Stomach (tissue), 4 donors: ENCODE measurements at regions not wholly inside any gene's neighbourhood (a gene's known extent, or its start where the extent isn't known, plus 50 kb on each side); places are given as distances from the start of the nearest gene placed in this dataset.

Source experiments
- POLR2A ChIP-seq, 4 donors: fragments of 450-650 bp; IDR thresholded peaks; one replicate each; pipeline ENCODE4 v1.6.1; 2016; ENCODE audit warnings: antibody characterized with exemption in 4 of 4, control low read depth in 2 of 4, mild to moderate bottlenecking in 1 of 4, moderate library complexity in 1 of 4
- TF ChIP-seq, protein P1 (sequence below), 7 experiments: fragments of 450-650 bp in 4 of 7; fragments of 200-600 bp in 3 of 7; sonication (generic) in 3 of 7; IDR thresholded peaks; one replicate each; pipeline ENCODE4 v1.5.1; 2016 to 2019; ENCODE audit warnings: antibody characterized with exemption in 7 of 7, control low read depth in 2 of 7, mild to moderate bottlenecking in 1 of 7

DNA sequence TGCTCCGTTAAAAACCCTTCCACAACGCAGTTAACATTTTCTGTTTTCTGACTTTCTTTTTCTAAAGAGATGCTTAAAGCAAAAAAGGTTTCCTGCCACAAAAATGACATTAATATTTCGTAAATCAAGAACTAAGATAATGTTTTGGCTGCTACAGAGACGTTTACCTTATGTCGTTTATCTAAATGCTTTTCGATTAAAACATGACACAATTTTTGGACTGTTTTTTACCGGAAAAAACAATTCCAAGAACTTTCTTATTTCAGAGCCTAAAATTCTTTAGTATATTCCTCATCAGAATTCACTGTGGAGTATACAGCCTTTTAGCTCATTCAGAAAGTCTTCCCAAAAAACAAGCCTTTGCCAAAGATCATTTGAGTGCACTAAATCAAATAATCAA lies 278.0 kb upstream of the TCF4 start:
- TF ChIP-seq, protein P1, sequence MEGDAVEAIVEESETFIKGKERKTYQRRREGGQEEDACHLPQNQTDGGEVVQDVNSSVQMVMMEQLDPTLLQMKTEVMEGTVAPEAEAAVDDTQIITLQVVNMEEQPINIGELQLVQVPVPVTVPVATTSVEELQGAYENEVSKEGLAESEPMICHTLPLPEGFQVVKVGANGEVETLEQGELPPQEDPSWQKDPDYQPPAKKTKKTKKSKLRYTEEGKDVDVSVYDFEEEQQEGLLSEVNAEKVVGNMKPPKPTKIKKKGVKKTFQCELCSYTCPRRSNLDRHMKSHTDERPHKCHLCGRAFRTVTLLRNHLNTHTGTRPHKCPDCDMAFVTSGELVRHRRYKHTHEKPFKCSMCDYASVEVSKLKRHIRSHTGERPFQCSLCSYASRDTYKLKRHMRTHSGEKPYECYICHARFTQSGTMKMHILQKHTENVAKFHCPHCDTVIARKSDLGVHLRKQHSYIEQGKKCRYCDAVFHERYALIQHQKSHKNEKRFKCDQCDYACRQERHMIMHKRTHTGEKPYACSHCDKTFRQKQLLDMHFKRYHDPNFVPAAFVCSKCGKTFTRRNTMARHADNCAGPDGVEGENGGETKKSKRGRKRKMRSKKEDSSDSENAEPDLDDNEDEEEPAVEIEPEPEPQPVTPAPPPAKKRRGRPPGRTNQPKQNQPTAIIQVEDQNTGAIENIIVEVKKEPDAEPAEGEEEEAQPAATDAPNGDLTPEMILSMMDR (IDR thresholded peaks at IDR 0.05), result no peak
- TF ChIP-seq POLR2A (IDR thresholded peaks at IDR 0.05), result no peak
